ENCODE measurements at regions not wholly inside any gene's neighbourhood (a gene's known extent, or its start where the extent isn't known, plus 50 kb on each side); places are given as distances from the start of the nearest gene placed in this dataset.

DNA sequence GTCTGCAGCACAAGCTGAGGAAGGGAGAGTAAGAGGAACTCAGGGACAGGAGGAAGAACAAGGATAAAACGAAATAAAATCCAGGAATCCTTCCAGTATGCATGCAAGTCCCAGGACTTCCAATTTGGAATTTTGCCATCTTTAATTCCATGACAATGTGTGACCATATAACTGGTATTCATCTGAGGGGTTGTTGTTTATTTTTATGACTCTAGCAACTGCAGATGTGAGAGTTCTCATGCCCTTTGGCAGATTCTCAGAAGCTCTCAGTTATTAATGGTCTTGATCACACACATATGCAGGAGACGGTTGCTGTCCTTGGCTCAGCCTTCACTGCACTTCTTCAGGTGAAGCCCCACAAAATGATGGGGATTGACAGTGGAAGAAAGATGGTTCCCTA is 148.2 kb downstream of the SMIM20 start:
- TF ChIP-seq SNAI2 (CRISPR knock-in tag; IDR thresholded peaks at IDR 0.05), result no peak
- TF ChIP-seq OSR1 (CRISPR knock-in tag; IDR thresholded peaks at IDR 0.05), result no peak
- TF ChIP-seq, protein P1, sequence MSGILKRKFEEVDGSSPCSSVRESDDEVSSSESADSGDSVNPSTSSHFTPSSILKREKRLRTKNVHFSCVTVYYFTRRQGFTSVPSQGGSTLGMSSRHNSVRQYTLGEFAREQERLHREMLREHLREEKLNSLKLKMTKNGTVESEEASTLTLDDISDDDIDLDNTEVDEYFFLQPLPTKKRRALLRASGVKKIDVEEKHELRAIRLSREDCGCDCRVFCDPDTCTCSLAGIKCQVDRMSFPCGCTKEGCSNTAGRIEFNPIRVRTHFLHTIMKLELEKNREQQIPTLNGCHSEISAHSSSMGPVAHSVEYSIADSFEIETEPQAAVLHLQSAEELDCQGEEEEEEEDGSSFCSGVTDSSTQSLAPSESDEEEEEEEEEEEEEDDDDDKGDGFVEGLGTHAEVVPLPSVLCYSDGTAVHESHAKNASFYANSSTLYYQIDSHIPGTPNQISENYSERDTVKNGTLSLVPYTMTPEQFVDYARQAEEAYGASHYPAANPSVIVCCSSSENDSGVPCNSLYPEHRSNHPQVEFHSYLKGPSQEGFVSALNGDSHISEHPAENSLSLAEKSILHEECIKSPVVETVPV (CRISPR knock-in tag; IDR thresholded peaks at IDR 0.05), result no peak
- TF ChIP-seq GLIS3 (CRISPR knock-in tag; IDR thresholded peaks at IDR 0.05), result no peak
- no peak for TF ChIP-seq RARB (CRISPR knock-in tag; IDR thresholded peaks at IDR 0.05)
- TF ChIP-seq, protein P2, sequence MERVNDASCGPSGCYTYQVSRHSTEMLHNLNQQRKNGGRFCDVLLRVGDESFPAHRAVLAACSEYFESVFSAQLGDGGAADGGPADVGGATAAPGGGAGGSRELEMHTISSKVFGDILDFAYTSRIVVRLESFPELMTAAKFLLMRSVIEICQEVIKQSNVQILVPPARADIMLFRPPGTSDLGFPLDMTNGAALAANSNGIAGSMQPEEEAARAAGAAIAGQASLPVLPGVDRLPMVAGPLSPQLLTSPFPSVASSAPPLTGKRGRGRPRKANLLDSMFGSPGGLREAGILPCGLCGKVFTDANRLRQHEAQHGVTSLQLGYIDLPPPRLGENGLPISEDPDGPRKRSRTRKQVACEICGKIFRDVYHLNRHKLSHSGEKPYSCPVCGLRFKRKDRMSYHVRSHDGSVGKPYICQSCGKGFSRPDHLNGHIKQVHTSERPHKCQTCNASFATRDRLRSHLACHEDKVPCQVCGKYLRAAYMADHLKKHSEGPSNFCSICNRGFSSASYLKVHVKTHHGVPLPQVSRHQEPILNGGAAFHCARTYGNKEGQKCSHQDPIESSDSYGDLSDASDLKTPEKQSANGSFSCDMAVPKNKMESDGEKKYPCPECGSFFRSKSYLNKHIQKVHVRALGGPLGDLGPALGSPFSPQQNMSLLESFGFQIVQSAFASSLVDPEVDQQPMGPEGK (CRISPR knock-in tag; IDR thresholded peaks at IDR 0.05; ENCODE audit: borderline replicate concordance), result no peak
- no peak for TF ChIP-seq ZFP30 (CRISPR knock-in tag; IDR thresholded peaks at IDR 0.05)
- no peak for TF ChIP-seq ZC3H10 (CRISPR knock-in tag; IDR thresholded peaks at IDR 0.05)
- no peak for TF ChIP-seq ZFP3 (CRISPR knock-in tag; IDR thresholded peaks at IDR 0.05)
